ENCODE measurements at regions not wholly inside any gene's neighbourhood (a gene's known extent, or its start where the extent isn't known, plus 50 kb on each side); places are given as distances from the start of the nearest gene placed in this dataset.

DNA sequence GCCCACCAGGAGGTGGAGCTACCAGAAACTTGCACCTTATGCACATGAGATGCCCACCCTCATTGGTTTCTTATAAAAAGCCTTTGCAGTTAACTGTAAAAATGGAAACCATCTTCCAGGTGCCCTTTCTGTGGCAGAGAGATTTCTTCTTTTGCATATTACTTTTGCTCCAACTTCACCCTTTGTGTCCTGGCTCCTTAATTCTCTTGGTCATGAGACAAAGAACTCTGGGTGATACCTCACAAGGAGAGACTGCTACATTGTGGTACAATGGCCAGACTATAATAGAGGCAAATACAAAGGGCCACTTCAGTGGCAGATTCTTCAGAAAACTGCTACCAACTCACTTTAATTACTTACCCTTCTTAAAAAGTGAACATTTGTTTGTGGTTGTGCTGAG lies 76.4 kb upstream of the PTER start:
- TF ChIP-seq, protein P1, sequence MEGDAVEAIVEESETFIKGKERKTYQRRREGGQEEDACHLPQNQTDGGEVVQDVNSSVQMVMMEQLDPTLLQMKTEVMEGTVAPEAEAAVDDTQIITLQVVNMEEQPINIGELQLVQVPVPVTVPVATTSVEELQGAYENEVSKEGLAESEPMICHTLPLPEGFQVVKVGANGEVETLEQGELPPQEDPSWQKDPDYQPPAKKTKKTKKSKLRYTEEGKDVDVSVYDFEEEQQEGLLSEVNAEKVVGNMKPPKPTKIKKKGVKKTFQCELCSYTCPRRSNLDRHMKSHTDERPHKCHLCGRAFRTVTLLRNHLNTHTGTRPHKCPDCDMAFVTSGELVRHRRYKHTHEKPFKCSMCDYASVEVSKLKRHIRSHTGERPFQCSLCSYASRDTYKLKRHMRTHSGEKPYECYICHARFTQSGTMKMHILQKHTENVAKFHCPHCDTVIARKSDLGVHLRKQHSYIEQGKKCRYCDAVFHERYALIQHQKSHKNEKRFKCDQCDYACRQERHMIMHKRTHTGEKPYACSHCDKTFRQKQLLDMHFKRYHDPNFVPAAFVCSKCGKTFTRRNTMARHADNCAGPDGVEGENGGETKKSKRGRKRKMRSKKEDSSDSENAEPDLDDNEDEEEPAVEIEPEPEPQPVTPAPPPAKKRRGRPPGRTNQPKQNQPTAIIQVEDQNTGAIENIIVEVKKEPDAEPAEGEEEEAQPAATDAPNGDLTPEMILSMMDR (IDR thresholded peaks at IDR 0.05; ENCODE audit: control insufficient read depth, insufficient read depth, low read depth, low read length, missing control alignments), result no peak
- H3K4me3 ChIP-seq (ENCODE audit: control insufficient read depth, low read depth, low read length), result no peak overlapping the region
- DNase-seq (ENCODE audit: low read depth), result no peak

DNA sequence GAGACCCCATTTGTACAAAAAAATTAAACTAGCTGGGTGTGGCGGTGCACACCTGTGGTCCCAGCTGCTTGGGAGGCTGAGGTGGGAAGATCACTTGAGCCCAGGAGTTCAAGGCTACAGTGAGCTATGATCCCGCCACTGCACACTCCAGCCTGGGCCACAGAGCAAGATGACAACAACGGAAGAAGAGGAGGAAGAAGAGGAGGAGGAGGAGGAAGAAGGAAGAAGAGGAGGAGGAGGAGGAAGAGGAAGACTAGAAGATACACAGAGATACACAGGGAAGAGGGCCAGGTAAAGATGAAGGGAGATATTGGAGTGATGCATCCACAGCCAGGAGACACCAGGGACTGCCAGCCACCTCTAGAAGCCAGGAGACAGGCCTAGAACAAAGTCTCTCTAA lies 75.7 kb upstream of the PTER start:
- TF ChIP-seq, protein P1 (IDR thresholded peaks at IDR 0.05; ENCODE audit: control insufficient read depth, insufficient read depth, low read depth, low read length, missing control alignments), result no peak
- DNase-seq (ENCODE audit: low read depth), result no peak
- no peak overlapping the region for H3K4me3 ChIP-seq (ENCODE audit: control insufficient read depth, low read depth, low read length)

DNA sequence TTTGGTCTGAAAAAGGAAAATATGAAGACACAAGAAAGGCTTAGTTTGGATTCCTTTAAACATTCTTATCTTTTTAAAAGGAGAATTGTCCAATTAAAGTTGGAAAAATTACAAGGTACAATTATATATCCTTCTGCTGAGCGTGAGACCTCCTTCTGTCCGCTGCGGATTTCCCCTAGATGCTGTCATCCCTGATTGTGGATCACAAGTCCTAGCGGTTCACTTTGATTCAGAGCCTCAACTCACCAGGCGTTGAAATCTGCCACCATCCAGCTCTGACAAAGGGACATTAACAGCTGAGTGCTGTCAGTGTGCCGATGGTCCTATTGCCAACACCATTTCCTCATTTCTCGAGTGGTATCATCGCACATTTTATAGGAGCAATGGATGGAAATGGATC lies 73.1 kb upstream of the PTER start:
- DNase-seq (ENCODE audit: low read depth), result no peak
- TF ChIP-seq, protein P1 (IDR thresholded peaks at IDR 0.05; ENCODE audit: control insufficient read depth, insufficient read depth, low read depth, low read length, missing control alignments), result no peak
- H3K4me3 ChIP-seq (ENCODE audit: control insufficient read depth, low read depth, low read length), result no peak overlapping the region

DNA sequence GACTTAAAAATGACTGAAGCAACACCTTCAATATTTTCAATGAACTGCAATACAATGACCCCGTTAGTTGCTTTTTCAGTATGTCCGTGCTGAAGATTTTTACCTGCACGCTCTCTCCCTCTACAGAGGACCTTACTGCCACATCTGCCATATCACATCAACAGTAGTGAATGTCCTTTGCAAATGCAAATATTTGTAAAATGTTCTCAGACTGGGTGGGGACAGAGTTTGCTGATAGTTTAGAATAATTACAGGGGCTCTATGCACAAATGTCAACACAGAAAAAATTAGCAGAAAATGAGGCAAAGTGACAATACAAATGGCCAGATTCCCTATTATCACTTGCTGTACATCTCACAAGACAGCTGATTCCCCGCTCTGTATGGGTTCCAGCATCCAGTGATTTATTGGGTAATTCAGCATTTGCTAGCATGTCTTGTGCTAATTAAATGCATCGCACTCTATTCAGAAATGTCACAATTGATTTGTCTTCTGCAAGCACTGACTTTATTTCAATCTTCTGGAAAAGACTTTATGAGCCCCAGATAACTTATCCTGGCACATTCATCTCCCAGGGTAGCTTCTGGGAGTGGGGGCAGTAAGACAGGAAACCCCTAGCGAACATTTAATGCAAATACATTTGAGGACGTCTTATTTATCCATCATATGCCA lies 69.1 kb upstream of the PTER start:
- DNase-seq (ENCODE audit: low read depth), result no peak
- TF ChIP-seq, protein P1 (IDR thresholded peaks at IDR 0.05; ENCODE audit: control insufficient read depth, insufficient read depth, low read depth, low read length, missing control alignments), result no peak
- no peak overlapping the region for H3K4me3 ChIP-seq (ENCODE audit: control insufficient read depth, low read depth, low read length)

DNA sequence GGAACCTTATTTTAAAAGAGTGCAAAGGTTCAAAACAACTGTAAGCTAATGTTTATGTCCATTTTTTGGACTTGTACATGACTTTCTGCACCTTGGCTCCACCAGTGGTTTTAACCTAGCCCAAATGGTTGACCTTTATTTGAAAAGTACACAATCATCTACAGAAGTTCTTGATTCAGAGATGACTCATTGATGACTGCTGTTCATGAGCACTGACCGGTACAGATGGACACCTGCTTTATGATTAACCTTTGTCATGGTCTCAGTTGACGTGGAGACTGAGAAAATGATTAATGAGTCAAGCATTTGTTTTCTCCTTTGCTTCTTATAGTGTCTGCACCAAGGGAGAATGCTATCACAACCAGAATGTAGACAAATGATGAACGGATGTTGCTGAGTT lies 55.7 kb upstream of the PTER start:
- H3K4me3 ChIP-seq (ENCODE audit: control insufficient read depth, low read depth, low read length), result no peak overlapping the region
- TF ChIP-seq, protein P1 (IDR thresholded peaks at IDR 0.05; ENCODE audit: control insufficient read depth, insufficient read depth, low read depth, low read length, missing control alignments), result no peak
- no peak for DNase-seq (ENCODE audit: low read depth)

DNA sequence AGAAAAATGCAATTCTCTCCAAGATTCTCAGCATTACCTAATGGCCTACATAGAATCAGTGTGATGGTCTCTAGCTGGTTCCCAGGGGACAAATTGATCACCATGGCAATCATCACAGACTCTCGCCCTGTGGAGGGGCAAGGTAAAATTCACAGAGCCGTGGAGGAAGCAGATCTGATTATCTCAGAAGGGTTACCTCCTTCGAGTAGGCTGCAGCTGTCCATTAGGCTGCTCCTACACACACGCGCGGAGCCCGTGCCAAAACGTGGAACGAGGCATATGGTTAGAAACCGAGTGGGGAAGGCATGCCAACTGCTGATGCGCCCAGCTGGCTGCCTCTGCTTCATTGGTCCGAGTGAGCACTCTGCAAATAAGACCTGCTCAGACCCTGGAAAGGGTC lies 52.8 kb upstream of the PTER start:
- no peak for DNase-seq (ENCODE audit: low read depth)
- TF ChIP-seq, protein P1 (IDR thresholded peaks at IDR 0.05; ENCODE audit: control insufficient read depth, insufficient read depth, low read depth, low read length, missing control alignments), result no peak
- H3K4me3 ChIP-seq (ENCODE audit: control insufficient read depth, low read depth, low read length), result no peak overlapping the region

Data from AG09309 (cell line).